Right cardiac atrium (tissue), 5 donors: ENCODE measurements at regions not wholly inside any gene's neighbourhood (a gene's known extent, or its start where the extent isn't known, plus 50 kb on each side); places are given as distances from the start of the nearest gene placed in this dataset.

Experiments used
- ATAC-seq, 2 donors: fragments of 200-7000 bp; cut with Tn5 transposase; one replicate each; pipeline versions ENCODE4 v1.8.0 to v1.9.1; 2020; ENCODE audit warnings: moderate library complexity in 2 of 2, mild to moderate bottlenecking in 1 of 2
- DNase-seq, 3 donors: peaks; one replicate each; pipeline ENCODE4 v3.0.0-alpha.2; 2020
- H3K27ac ChIP-seq: one replicate; pipeline ENCODE4 v1.5.1; 2013; ENCODE audit warnings: mild to moderate bottlenecking, low read length, control low read depth, moderate library complexity
- H3K27me3 ChIP-seq: one replicate; pipeline ENCODE4 v1.6.1; 2013; ENCODE audit not compliant: control insufficient read depth, insufficient read depth
- H3K4me1 ChIP-seq: one replicate; pipeline ENCODE4 v1.6.1; 2013; ENCODE audit warnings: low read length; ENCODE audit not compliant: control insufficient read depth, insufficient read depth
- H3K4me3 ChIP-seq: one replicate; pipeline ENCODE4 v1.5.1; 2013; ENCODE audit warnings: low read length, control low read depth
- H3K9me3 ChIP-seq: one replicate; pipeline ENCODE4 v1.6.1; 2013; ENCODE audit warnings: low read length; ENCODE audit not compliant: control insufficient read depth
- WGBS: extraction: QIAGEN DNeasy Blood & Tissue Kit; methylation state at CpG from one replicate; pipeline ENCODE4 v1.1.7; 2013; 5-methylcytosine and 5-hydroxymethylcytosine counted together
- intact Hi-C, 4 donors: fragments of 100-400 bp; cut with DNase I; formaldehyde crosslinking; loops; one replicate each; pipeline versions ENCODE4 v1.11.0 to v1.14.0; 2022 to 2023
- donor health status: healthy with polysubstance abuse.
- donor health status: DM: no; HTN: yes; CAD: no.
- donor health status: DM: no; HTN: no; CAD: no.
- donor health status: DM: no; HTN: yes; CAD: no; lungs with severe emphysema.
- donor health status: DM: yes; HTN: yes; CAD: no.

- no peak for ATAC-seq
- Histone ChIP-seq H3K27me3 (no peaks in the 10 kb centered on the region), H3K4me3 (no peak overlapping the region), H3K4me1 (no peaks in the 10 kb centered on the region), H3K27ac (no peak overlapping the region), H3K9me3 (no peaks in the 10 kb centered on the region)
- intact Hi-C loops, result no loop called here
- peak in 1 of 3 donors; percentile 42 for DNase-seq
- WGBS, result 77% methylated on average over 28 of the region's 28 CpGs
These were observed 159.4 kb downstream of the ENGASE start for GRCh38 chr17:79233916-79234551.

GRCh38 chr17:79232957-79233356, 158.3 kb downstream of the ENGASE start:
- no peak for DNase-seq
- intact Hi-C loops, result no loop called here
- Histone ChIP-seq H3K27me3 (no peaks in the 10 kb centered on the region), H3K4me1 (no peaks in the 10 kb centered on the region), H3K27ac (no peak overlapping the region), H3K4me3 (no peak overlapping the region), H3K9me3 (no peaks in the 10 kb centered on the region)
- 85% methylated on average over 5 of the region's 5 CpGs for WGBS
- ATAC-seq, result no peak

GRCh38 chr17:79231766-79232287, 157.2 kb downstream of the ENGASE start:
- ATAC-seq, result no peak
- H3K4me3 ChIP-seq, result no peak overlapping the region
- H3K9me3 ChIP-seq, result no peaks in the 10 kb centered on the region
- DNase-seq, result no peak
- H3K27me3 ChIP-seq, result no peaks in the 10 kb centered on the region
- H3K27ac ChIP-seq, result no peak overlapping the region
- H3K4me1 ChIP-seq, result no peaks in the 10 kb centered on the region
- 72% methylated on average over 10 of the region's 10 CpGs for WGBS
- intact Hi-C loops, result no loop called here

- 74% methylated on average over 7 of the region's 7 CpGs for WGBS
- H3K27ac ChIP-seq, result no peak overlapping the region
- ATAC-seq (no peak), DNase-seq (peak in 1 of 3 donors; percentile 12)
- no peaks in the 10 kb centered on the region for H3K27me3 ChIP-seq
- no peaks in the 10 kb centered on the region for H3K4me1 ChIP-seq
- H3K4me3 ChIP-seq, result no peak overlapping the region
- intact Hi-C loops, result no loop called here
- no peaks in the 10 kb centered on the region for H3K9me3 ChIP-seq
These were observed 156.0 kb downstream of the ENGASE start for GRCh38 chr17:79230576-79230975.

- intact Hi-C loops, result no loop called here
- no peak overlapping the region for H3K27ac ChIP-seq
- no peaks in the 10 kb centered on the region for H3K9me3 ChIP-seq
- H3K27me3 ChIP-seq, result no peaks in the 10 kb centered on the region
- peak in 1 of 3 donors; percentile 4 for DNase-seq
- no peak for ATAC-seq
- 90% methylated on average over 2 of the region's 2 CpGs for WGBS
- no peaks in the 10 kb centered on the region for H3K4me1 ChIP-seq
- H3K4me3 ChIP-seq, result no peak overlapping the region
These were observed 151.4 kb downstream of the ENGASE start for GRCh38 chr17:79226037-79226436.

GRCh38 chr17:79224903-79225302, 150.3 kb downstream of the ENGASE start:
- no peak overlapping the region for H3K27ac ChIP-seq
- no peak overlapping the region for H3K4me3 ChIP-seq
- no peaks in the 10 kb centered on the region for H3K27me3 ChIP-seq
- no peaks in the 10 kb centered on the region for H3K9me3 ChIP-seq
- ATAC-seq (no peak), DNase-seq (no peak)
- intact Hi-C loops, result no loop called here
- 66% methylated on average over 5 of the region's 5 CpGs for WGBS
- no peaks in the 10 kb centered on the region for H3K4me1 ChIP-seq

GRCh38 chr17:79224476-79224875, 149.9 kb downstream of the ENGASE start:
- no peak overlapping the region for H3K27ac ChIP-seq

GRCh38 chr17:79223953-79224352, 149.3 kb downstream of the ENGASE start:
- 61% methylated on average over 8 of the region's 8 CpGs for WGBS
- H3K4me1 ChIP-seq, result no peaks in the 10 kb centered on the region
- H3K27ac ChIP-seq, result no peak overlapping the region
- no peaks in the 10 kb centered on the region for H3K27me3 ChIP-seq
- no peak for DNase-seq
- intact Hi-C loops, result no loop called here
- no peak for ATAC-seq
- no peaks in the 10 kb centered on the region for H3K9me3 ChIP-seq
- no peak overlapping the region for H3K4me3 ChIP-seq

More at GRCh38 chr17:79224476-79224875, 149.9 kb downstream of the ENGASE start:
- H3K9me3 ChIP-seq, result no peaks in the 10 kb centered on the region
- no peak overlapping the region for H3K4me3 ChIP-seq
- intact Hi-C loops, result no loop called here
- no peaks in the 10 kb centered on the region for H3K4me1 ChIP-seq
- ATAC-seq (no peak), DNase-seq (no peak)
- H3K27me3 ChIP-seq, result no peaks in the 10 kb centered on the region
- WGBS, result 64% methylated on average over 4 of the region's 4 CpGs

GRCh38 chr17:79223471-79223870, 148.8 kb downstream of the ENGASE start:
- DNase-seq (no peak), ATAC-seq (no peak)
- Histone ChIP-seq H3K27ac (no peak overlapping the region), H3K9me3 (no peaks in the 10 kb centered on the region), H3K4me1 (no peaks in the 10 kb centered on the region), H3K4me3 (no peak overlapping the region), H3K27me3 (no peaks in the 10 kb centered on the region)
- intact Hi-C loops, result no loop called here
- 28% methylated on average over 9 of the region's 9 CpGs for WGBS

GRCh38 chr17:79221597-79221996, 147.0 kb downstream of the ENGASE start:
- Histone ChIP-seq H3K4me3 (no peak overlapping the region), H3K9me3 (no peaks in the 10 kb centered on the region), H3K27ac (no peak overlapping the region), H3K27me3 (no peaks in the 10 kb centered on the region), H3K4me1 (no peaks in the 10 kb centered on the region)
- intact Hi-C loops, result no loop called here
- ATAC-seq (no peak), DNase-seq (no peak)
- WGBS, result 62% methylated on average over 8 of the region's 8 CpGs

- H3K4me3 ChIP-seq, result no peak overlapping the region
- no peak for DNase-seq
- WGBS, result 18% methylated on average over 21 of the region's 21 CpGs
- no peak overlapping the region for H3K27ac ChIP-seq
- intact Hi-C loops, result no loop called here
- H3K27me3 ChIP-seq, result no peaks in the 10 kb centered on the region
- ATAC-seq, result peak in 1 of 2 donors; percentile 34
- H3K4me1 ChIP-seq, result no peaks in the 10 kb centered on the region
- H3K9me3 ChIP-seq, result no peaks in the 10 kb centered on the region
These were observed 146.2 kb downstream of the ENGASE start for GRCh38 chr17:79220713-79221291.
